B cell (primary cell): ENCODE measurements at regions not wholly inside any gene's neighbourhood (a gene's known extent, or its start where the extent isn't known, plus 50 kb on each side); places are given as distances from the start of the nearest gene placed in this dataset.

Experiments
- ATAC-seq: fragments of 200-7000 bp; cut with Tn5 transposase; one replicate; pipeline ENCODE4 v1.10.0; 2021; ENCODE audit warnings: low read depth, mild to moderate bottlenecking, moderate number of reproducible peaks, moderate library complexity
- CTCF ChIA-PET: fragments of 350-600 bp; sonication (Branson Sonifier 250); formaldehyde crosslinking; loops from one replicate; lab custom pipeline; 2021; ENCODE audit warnings: antibody characterized with exemption, inconsistent platforms; lab: Charles Lee
- POLR2A ChIA-PET: fragments of 350-600 bp; sonication (Branson Sonifier 250); formaldehyde crosslinking; loops from one replicate; lab custom pipeline; 2021; ENCODE audit warnings: antibody characterized with exemption; lab: Charles Lee
- DNase-seq: peaks from one replicate; pipeline ENCODE4 v3.0.0; 2013
- H2AFZ ChIP-seq: 2 replicates; pipeline ENCODE4 v1.6.1; 2012; ENCODE audit warnings: mild to moderate bottlenecking, low read depth, low read length; ENCODE audit not compliant: insufficient read depth, poor library complexity, severe bottlenecking
- H3K27ac ChIP-seq, 2 donors: 1 replicate in 1 of 2; 2 replicates in 1 of 2; pipeline ENCODE4 v1.5.1; 2012 to 2013; ENCODE audit warnings: low read length in 2 of 2, mild to moderate bottlenecking in 2 of 2, moderate library complexity in 1 of 2
- H3K27me3 ChIP-seq, 4 experiments: fragments of 200-600 bp in 1 of 4; sonication (generic) in 1 of 4; replicated peaks in 1 of 4; 1 replicate in 2 of 4; 2 replicates in 2 of 4; pipeline versions ENCODE4 v1.6.1 to v1.7.0; 2013 to 2016; ENCODE audit warnings: low read length in 3 of 4, mild to moderate bottlenecking in 2 of 4, mixed read lengths in 1 of 4, moderate library complexity in 1 of 4; ENCODE audit not compliant: insufficient read depth in 4 of 4, control insufficient read depth in 3 of 4; ENCODE audit errors: control extremely low read depth in 1 of 4
- H3K36me3 ChIP-seq, 2 experiments: replicated peaks in 1 of 2; 1 replicate in 1 of 2; 2 replicates in 1 of 2; pipeline versions ENCODE4 v1.6.1 to v1.7.1; 2013; ENCODE audit warnings: low read length in 1 of 2; ENCODE audit not compliant: insufficient read depth in 2 of 2, control insufficient read depth in 1 of 2; ENCODE audit errors: control extremely low read depth in 1 of 2, extremely low read depth in 1 of 2
- H3K4me1 ChIP-seq, 2 donors: fragments of 200-600 bp in 1 of 2; sonication (generic) in 1 of 2; 1 replicate in 1 of 2; 2 replicates in 1 of 2; pipeline versions ENCODE4 v1.5.1 to v1.6.1; 2013 to 2017; ENCODE audit warnings: low read length in 2 of 2; ENCODE audit not compliant: control insufficient read depth in 2 of 2, insufficient read depth in 2 of 2
- H3K4me2 ChIP-seq: replicated peaks from 2 replicates; pipeline ENCODE3; 2012; ENCODE audit warnings: mild to moderate bottlenecking, low read depth, low read length; ENCODE audit not compliant: poor library complexity, severe bottlenecking
- H3K4me3 ChIP-seq, 5 experiments: fragments of 200-600 bp in 1 of 5; sonication (generic) in 1 of 5; 1 replicate in 3 of 5; 2 replicates in 2 of 5; pipeline versions ENCODE4 v1.5.1 to v1.7.0; 2011 to 2016; ENCODE audit warnings: low read length in 4 of 5, mild to moderate bottlenecking in 4 of 5, low read depth in 2 of 5, control low read depth in 1 of 5, moderate library complexity in 1 of 5; ENCODE audit not compliant: insufficient read depth in 1 of 5; ENCODE audit errors: control extremely low read depth in 1 of 5, extremely low read depth in 1 of 5
- H3K79me2 ChIP-seq: fragments of 200-600 bp; sonication (generic); one replicate; pipeline ENCODE4 v1.6.0; 2016; ENCODE audit warnings: low read length; ENCODE audit not compliant: control insufficient read depth, insufficient read depth
- H3K9ac ChIP-seq: fragments of 200-600 bp; sonication (generic); 2 replicates; pipeline ENCODE4 v1.6.1; 2017; ENCODE audit warnings: mild to moderate bottlenecking, low read length, moderate library complexity
- H3K9me3 ChIP-seq, 3 donors: one replicate each; pipeline versions ENCODE4 v1.6.1 to v1.7.1; 2013; ENCODE audit warnings: low read length in 2 of 3; ENCODE audit not compliant: control insufficient read depth in 2 of 3, insufficient read depth in 1 of 3; ENCODE audit errors: control extremely low read depth in 1 of 3
- H4K20me1 ChIP-seq: 2 replicates; pipeline ENCODE4 v1.6.0; 2012; ENCODE audit warnings: mild to moderate bottlenecking, low read length; ENCODE audit not compliant: insufficient read depth, control insufficient read depth, poor library complexity, severe bottlenecking
- H3K27ac Mint-ChIP-seq: one replicate; pipeline ENCODE4 v1.8.0; 2021; ENCODE audit warnings: mixed read lengths
- H3K27me3 Mint-ChIP-seq: one replicate; pipeline ENCODE4 v1.8.0; 2021; ENCODE audit warnings: mixed read lengths
- H3K4me1 Mint-ChIP-seq: one replicate; pipeline ENCODE4 v1.8.0; 2021; ENCODE audit warnings: mixed read lengths
- H3K4me3 Mint-ChIP-seq: one replicate; pipeline ENCODE4 v1.8.0; 2021; ENCODE audit warnings: mixed read lengths
- H3K9me3 Mint-ChIP-seq: one replicate; pipeline ENCODE4 v1.8.0; 2022; ENCODE audit warnings: mixed read lengths; ENCODE audit not compliant: insufficient read depth
- EZH2 ChIP-seq: IDR thresholded peaks from 2 replicates; pipeline ENCODE4 v1.6.1; 2012; ENCODE audit warnings: borderline replicate concordance, low read depth, mild to moderate bottlenecking, moderate library complexity, low read length; ENCODE audit not compliant: insufficient read depth, poor library complexity, severe bottlenecking
- WGBS: methylation state at CpG from one replicate; pipeline ENCODE4 v1.1.5; 2013; ENCODE audit warnings: missing lambda C conversion rate; ENCODE audit not compliant: insufficient coverage; 5-methylcytosine and 5-hydroxymethylcytosine counted together
- intact Hi-C: fragments of 100-400 bp; cut with micrococcal nuclease; formaldehyde crosslinking; loops from one replicate; pipeline ENCODE4 v1.10.0; 2022
- TF ChIP-seq, protein P1 (sequence below): fragments of 200-600 bp; IDR thresholded peaks from one replicate; pipeline ENCODE4 v1.8.0; 2022; ENCODE audit warnings: antibody characterized with exemption, mild to moderate bottlenecking

DNA sequence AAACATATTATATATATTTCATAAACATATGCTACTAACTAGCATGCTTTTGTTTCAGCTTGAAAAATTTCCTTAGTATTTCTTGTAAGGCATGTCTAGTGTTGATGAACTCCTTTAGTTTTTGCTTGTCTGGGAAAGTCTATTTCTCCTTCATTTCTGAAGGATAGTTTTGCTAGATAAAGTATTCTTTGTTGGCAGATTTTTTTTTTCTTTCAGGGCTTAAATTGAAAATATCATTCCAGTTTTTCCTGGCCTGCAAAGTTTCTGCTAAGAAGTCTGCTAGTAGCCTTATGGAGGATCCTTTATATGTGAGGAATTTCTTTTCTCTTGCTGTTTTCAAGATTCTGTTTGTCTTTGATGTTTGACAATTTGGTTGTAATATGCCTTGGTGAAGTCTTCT, 183.5 kb downstream of the SLC4A3 start:
- intact Hi-C loops = no loop called here
- Mint-ChIP-seq H3K4me3 (no peak overlapping the region), H3K4me1 (no peaks in the 10 kb centered on the region), H3K27ac (no peak overlapping the region), H3K27me3 (no peaks in the 10 kb centered on the region), H3K9me3 (peaks cover 2% of the 10 kb centered on the region)
- ATAC-seq = no peak
- TF ChIP-seq EZH2 = no peak
- TF ChIP-seq, protein P1, sequence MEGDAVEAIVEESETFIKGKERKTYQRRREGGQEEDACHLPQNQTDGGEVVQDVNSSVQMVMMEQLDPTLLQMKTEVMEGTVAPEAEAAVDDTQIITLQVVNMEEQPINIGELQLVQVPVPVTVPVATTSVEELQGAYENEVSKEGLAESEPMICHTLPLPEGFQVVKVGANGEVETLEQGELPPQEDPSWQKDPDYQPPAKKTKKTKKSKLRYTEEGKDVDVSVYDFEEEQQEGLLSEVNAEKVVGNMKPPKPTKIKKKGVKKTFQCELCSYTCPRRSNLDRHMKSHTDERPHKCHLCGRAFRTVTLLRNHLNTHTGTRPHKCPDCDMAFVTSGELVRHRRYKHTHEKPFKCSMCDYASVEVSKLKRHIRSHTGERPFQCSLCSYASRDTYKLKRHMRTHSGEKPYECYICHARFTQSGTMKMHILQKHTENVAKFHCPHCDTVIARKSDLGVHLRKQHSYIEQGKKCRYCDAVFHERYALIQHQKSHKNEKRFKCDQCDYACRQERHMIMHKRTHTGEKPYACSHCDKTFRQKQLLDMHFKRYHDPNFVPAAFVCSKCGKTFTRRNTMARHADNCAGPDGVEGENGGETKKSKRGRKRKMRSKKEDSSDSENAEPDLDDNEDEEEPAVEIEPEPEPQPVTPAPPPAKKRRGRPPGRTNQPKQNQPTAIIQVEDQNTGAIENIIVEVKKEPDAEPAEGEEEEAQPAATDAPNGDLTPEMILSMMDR = no peak
- H4K20me1 ChIP-seq = no peaks in the 10 kb centered on the region
- no peaks in the 10 kb centered on the region for H3K79me2 ChIP-seq
- H2AFZ ChIP-seq = no peak overlapping the region
- POLR2A ChIA-PET = no interaction called here
- H3K4me2 ChIP-seq = no peak overlapping the region
- peaks cover 0 to 14% (median 6%) of the 10 kb centered on the region in 3 donors for H3K9me3 ChIP-seq
- no peak for DNase-seq
- H3K36me3 ChIP-seq = no peaks in the 10 kb centered on the region
- H3K4me3 ChIP-seq = no peak overlapping the region
- CTCF ChIA-PET = no interaction called here
- no peaks in the 10 kb centered on the region for H3K27me3 ChIP-seq
- H3K27ac ChIP-seq = no peak overlapping the region
- H3K9ac ChIP-seq = no peak overlapping the region
- no peaks in the 10 kb centered on the region for H3K4me1 ChIP-seq

DNA sequence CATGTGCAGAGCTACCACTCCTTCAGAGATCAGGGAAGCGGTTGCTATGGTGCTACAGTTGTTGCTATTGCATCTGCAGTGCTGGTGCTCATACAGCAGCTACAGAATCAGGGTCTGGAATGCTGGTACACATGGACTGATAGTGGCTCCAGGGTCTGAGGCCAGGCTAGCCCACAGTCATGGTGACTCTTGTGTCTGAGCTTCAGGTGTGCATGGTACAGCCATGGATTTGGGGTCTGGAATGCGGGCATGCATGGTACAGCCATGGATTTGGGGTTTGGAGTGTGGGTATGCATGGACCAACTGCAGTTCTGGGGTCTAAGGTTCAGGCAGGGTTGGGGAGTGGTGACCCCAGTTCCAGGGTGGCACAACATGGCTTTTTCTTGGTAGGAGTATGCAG, 185.2 kb downstream of the SLC4A3 start:
- H3K27me3 Mint-ChIP-seq = no peaks in the 10 kb centered on the region
- intact Hi-C loops = no loop called here
- H3K27ac Mint-ChIP-seq = no peak overlapping the region
- peaks cover 2% of the 10 kb centered on the region for H3K9me3 Mint-ChIP-seq
- no peaks in the 10 kb centered on the region for H3K79me2 ChIP-seq
- H3K4me2 ChIP-seq = no peak overlapping the region
- peaks cover 0 to 14% (median 6%) of the 10 kb centered on the region in 3 donors for H3K9me3 ChIP-seq
- DNase-seq = no peak
- no peak overlapping the region for H3K9ac ChIP-seq
- H3K4me1 Mint-ChIP-seq = no peaks in the 10 kb centered on the region
- H2AFZ ChIP-seq = no peak overlapping the region
- ChIA-PET CTCF (no interaction called here), POLR2A (no interaction called here)
- no peaks in the 10 kb centered on the region for H3K36me3 ChIP-seq
- no peak overlapping the region for H3K4me3 ChIP-seq
- H4K20me1 ChIP-seq = no peaks in the 10 kb centered on the region
- H3K4me1 ChIP-seq = no peaks in the 10 kb centered on the region
- ATAC-seq = no peak
- no peak overlapping the region for H3K27ac ChIP-seq
- WGBS = 42% methylated on average over 2 of the region's 2 CpGs
- TF ChIP-seq, protein P1 = no peak
- TF ChIP-seq EZH2 = no peak
- H3K4me3 Mint-ChIP-seq = no peak overlapping the region
- no peaks in the 10 kb centered on the region for H3K27me3 ChIP-seq
